HFFc6 (cell line): ENCODE measurements at regions not wholly inside any gene's neighbourhood (a gene's known extent, or its start where the extent isn't known, plus 50 kb on each side); places are given as distances from the start of the nearest gene placed in this dataset.

Experiments
- DNase-seq: peaks from one replicate; pipeline ENCODE4 v3.0.0-alpha.2; 2018
- H3K27ac Mint-ChIP-seq: 2 replicates; pipeline ENCODE4 v1.8.0; 2020; ENCODE audit warnings: mild to moderate bottlenecking, mixed read lengths
- H3K27me3 Mint-ChIP-seq: 2 replicates; pipeline ENCODE4 v1.8.0; 2021; ENCODE audit warnings: mild to moderate bottlenecking, moderate library complexity, mixed read lengths; ENCODE audit not compliant: insufficient read depth
- H3K36me3 Mint-ChIP-seq: 2 replicates; pipeline ENCODE4 v1.8.0; 2021; ENCODE audit warnings: low read depth, mixed read lengths
- H3K4me1 Mint-ChIP-seq: 2 replicates; pipeline ENCODE4 v1.8.0; 2020; ENCODE audit warnings: low read depth, mixed read lengths
- H3K4me3 Mint-ChIP-seq: 2 replicates; pipeline ENCODE4 v1.8.0; 2020; ENCODE audit warnings: mild to moderate bottlenecking, moderate library complexity, mixed read lengths
- H3K9me3 Mint-ChIP-seq: 2 replicates; pipeline ENCODE4 v1.8.0; 2020; ENCODE audit warnings: mild to moderate bottlenecking, mixed read lengths
- TF ChIP-seq, protein P1 (sequence below): fragments of 200-600 bp; sonication (generic); IDR thresholded peaks from 2 replicates; pipeline ENCODE4 v1.5.0; 2021; ENCODE audit warnings: antibody characterized with exemption, mild to moderate bottlenecking

DNA sequence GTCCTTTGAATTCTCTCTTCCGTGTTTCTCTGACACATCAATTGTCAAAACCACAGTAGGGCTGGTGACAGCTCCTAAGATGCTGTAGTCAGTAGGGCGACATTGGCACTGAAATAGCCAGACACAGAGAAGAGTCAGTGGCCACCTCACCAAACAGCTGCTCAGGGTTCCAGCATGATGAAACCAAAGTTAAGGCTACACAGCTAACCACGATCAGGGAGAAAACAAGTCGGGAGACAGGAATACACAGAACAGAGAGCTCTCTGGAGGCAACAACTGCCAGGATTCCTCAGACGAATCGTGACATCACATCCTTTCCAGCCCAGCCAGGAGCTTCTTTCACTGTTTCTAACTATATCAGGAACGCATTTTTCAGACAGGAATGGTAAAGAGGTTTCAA lies 922.2 kb downstream of the SORCS1 start:
- Mint-ChIP-seq H3K36me3 (no peaks in the 10 kb centered on the region), H3K9me3 (peaks cover 3% of the 10 kb centered on the region; the same call in 1 of the 2 replicates), H3K4me1 (no peaks in the 10 kb centered on the region), H3K27ac (no peak overlapping the region), H3K4me3 (no peak overlapping the region; the same call in 1 of the 2 replicates), H3K27me3 (no peaks in the 10 kb centered on the region)
- DNase-seq = no peak
- TF ChIP-seq, protein P1, sequence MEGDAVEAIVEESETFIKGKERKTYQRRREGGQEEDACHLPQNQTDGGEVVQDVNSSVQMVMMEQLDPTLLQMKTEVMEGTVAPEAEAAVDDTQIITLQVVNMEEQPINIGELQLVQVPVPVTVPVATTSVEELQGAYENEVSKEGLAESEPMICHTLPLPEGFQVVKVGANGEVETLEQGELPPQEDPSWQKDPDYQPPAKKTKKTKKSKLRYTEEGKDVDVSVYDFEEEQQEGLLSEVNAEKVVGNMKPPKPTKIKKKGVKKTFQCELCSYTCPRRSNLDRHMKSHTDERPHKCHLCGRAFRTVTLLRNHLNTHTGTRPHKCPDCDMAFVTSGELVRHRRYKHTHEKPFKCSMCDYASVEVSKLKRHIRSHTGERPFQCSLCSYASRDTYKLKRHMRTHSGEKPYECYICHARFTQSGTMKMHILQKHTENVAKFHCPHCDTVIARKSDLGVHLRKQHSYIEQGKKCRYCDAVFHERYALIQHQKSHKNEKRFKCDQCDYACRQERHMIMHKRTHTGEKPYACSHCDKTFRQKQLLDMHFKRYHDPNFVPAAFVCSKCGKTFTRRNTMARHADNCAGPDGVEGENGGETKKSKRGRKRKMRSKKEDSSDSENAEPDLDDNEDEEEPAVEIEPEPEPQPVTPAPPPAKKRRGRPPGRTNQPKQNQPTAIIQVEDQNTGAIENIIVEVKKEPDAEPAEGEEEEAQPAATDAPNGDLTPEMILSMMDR = no peak

DNA sequence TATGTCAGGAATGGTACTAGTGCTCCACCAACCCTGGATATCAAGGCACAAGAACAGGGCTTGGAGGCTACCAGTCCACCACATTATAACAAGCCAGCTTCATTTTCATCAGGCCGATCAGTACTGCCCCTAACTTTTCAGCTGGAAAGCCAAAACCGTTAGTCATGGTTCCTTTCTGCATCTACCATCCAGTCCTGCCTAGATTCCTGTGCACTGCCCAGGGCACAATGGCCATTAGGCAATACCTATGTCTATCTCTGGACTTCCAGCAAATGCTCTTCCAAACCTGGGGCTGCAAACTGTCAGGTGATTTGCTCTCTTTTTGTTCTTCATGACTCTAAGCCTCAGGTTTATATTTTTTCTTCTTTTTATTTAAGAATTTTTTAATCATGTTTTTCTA lies 937.7 kb downstream of the SORCS1 start:
- H3K4me3 Mint-ChIP-seq = no peak overlapping the region
- TF ChIP-seq, protein P1 = no peak

DNA sequence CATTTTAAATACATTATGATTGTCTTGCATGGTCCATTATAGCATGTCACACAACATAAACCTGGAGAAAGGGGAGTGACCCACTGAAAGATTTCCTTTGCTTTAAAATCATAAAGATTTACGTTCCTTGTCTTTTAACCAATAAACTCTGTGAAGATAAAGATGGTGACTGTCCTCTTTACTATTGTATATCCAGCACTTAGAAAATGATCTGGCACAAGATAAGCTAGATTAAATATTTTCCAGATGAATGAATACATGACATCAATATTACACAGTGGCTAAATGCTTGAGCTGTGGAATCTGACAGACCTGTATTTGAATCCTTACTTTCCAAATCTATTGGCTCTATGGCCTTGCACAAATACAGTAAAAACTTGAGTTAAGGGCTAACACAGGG lies 938.4 kb downstream of the SORCS1 start:
- Mint-ChIP-seq H3K27me3 (no peaks in the 10 kb centered on the region), H3K36me3 (no peaks in the 10 kb centered on the region), H3K4me1 (no peaks in the 10 kb centered on the region), H3K4me3 (no peak overlapping the region), H3K9me3 (no peaks in the 10 kb centered on the region), H3K27ac (no peak overlapping the region)
- DNase-seq = no peak
- TF ChIP-seq, protein P1 = no peak

More for the DNA sequence above, 937.7 kb downstream of the SORCS1 start:
- H3K36me3 Mint-ChIP-seq = no peaks in the 10 kb centered on the region
- H3K27ac Mint-ChIP-seq = no peak overlapping the region
- H3K9me3 Mint-ChIP-seq = no peaks in the 10 kb centered on the region
- H3K27me3 Mint-ChIP-seq = no peaks in the 10 kb centered on the region
- no peaks in the 10 kb centered on the region for H3K4me1 Mint-ChIP-seq
- DNase-seq = no peak

DNA sequence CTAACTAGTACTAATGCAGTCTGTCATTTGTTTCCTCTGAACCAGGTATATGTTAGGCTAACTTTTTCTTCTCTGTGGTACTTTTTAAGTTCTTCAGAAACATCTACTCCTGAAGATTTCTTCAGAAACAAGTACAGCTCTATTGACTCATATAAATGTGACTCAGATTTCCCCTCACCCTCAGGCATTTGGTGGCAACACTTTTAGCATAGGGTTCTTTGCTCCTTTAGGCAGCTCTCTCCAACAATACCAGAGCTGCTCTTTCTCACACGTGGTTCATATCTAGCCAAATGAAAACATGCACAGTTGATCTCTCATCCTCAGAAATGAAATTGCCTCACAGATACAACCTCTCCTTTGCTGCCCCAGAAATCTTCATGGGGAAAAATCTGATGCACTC lies 939.8 kb downstream of the SORCS1 start:
- TF ChIP-seq, protein P1 = no peak
- H3K9me3 Mint-ChIP-seq = no peaks in the 10 kb centered on the region; the same call in 1 of the 2 replicates
- no peak overlapping the region for H3K27ac Mint-ChIP-seq

DNA sequence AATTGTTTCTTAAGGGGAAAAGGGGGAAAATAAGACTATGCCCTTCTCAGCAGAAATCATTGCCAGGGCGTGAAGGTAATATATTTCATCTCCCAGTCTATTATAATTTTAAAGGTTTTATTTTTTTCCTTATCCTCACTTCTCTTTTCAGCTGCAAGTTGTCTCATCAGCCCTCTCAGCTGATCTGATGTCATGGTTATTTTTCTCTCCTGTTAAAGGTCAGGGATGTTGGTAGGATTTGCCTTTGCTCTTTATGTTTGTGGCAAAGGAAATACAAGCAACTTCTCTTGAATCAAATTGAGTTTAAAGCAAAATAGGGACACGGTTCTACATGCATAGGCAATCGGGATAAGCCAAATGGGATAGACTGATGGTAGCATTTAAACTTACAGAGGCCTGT lies 946.9 kb downstream of the SORCS1 start:
- Mint-ChIP-seq H3K9me3 (peaks cover 9% of the 10 kb centered on the region; the same call in 1 of the 2 replicates), H3K4me1 (no peaks in the 10 kb centered on the region), H3K4me3 (no peak overlapping the region), H3K27ac (no peak overlapping the region), H3K36me3 (no peaks in the 10 kb centered on the region), H3K27me3 (no peaks in the 10 kb centered on the region)
- TF ChIP-seq, protein P1 = no peak
- no peak for DNase-seq

More for the DNA sequence above, 939.8 kb downstream of the SORCS1 start:
- no peak overlapping the region for H3K4me3 Mint-ChIP-seq
- H3K36me3 Mint-ChIP-seq = no peaks in the 10 kb centered on the region
- H3K27me3 Mint-ChIP-seq = no peaks in the 10 kb centered on the region
- no peaks in the 10 kb centered on the region for H3K4me1 Mint-ChIP-seq
- DNase-seq = no peak

DNA sequence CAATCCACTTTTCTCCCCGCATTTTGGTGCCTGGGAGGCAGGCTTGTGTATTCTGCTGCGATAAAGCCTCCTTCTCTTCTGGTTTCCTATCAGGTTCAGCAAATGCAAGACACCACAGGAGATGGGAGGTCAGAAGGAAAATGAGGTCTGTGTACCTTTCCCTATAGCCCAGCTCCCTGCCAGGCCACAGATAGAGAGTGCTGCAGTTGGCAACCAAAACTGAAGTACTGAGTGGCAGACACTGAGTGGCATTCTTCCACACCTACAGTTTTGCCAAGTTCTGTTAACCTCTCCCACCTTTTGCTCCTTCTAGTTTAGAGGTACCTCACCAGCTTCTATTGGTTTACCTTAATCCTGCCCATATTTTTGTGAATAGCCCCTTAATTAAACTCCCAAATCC lies 948.4 kb downstream of the SORCS1 start:
- TF ChIP-seq, protein P1 = no peak
- no peak overlapping the region for H3K27ac Mint-ChIP-seq
- no peaks in the 10 kb centered on the region for H3K36me3 Mint-ChIP-seq
- no peaks in the 10 kb centered on the region for H3K4me1 Mint-ChIP-seq
- peaks cover 18% of the 10 kb centered on the region for H3K9me3 Mint-ChIP-seq
- no peak overlapping the region for H3K4me3 Mint-ChIP-seq
- DNase-seq = no peak
- H3K27me3 Mint-ChIP-seq = no peaks in the 10 kb centered on the region
